ENCODE measurements at regions not wholly inside any gene's neighbourhood (a gene's known extent, or its start where the extent isn't known, plus 50 kb on each side); places are given as distances from the start of the nearest gene placed in this dataset.

DNA sequence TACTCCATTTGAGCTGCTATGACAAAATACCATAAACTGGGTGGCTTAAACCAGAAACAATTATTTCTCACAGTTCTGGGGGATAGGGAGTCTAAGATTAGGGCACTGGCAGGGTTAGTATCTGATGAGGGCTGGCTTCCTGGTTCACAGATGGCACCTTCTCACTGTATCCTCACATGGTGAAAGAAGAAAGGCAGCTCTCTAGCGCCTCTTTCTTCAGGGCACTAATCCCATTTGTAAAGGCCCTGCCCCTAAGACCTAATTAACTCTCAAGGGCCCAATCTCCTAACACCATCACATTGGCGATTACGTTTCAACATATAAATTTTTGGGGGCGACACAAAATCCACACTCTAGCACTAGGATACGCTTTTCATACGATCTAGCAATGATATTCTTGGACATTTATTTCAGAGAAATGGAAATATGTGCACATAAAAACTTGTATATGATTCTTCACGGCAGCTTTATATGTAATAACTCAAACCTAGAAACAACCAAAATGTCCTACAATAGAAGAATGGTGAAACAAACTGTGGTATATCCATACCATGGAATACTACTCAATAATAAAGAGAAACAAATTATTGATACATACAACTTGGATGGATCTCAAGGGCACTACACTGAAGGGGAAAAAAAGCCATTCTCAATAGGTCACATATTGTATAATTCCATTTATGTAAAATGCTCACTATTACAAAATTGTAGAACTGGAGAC lies 111.0 kb downstream of the BCL2L11 start:
- H3K9me3 Mint-ChIP-seq = peaks cover 20 to 26% of the 10 kb centered on the region in 2 experiments
- Histone ChIP-seq H2BK12ac (ENCODE audit: insufficient read length, low read depth, low read length) (no peak overlapping the region), H3K79me2 (ENCODE audit: insufficient read depth, low read length) (no peaks in the 10 kb centered on the region), H3K23me2 (ENCODE audit: insufficient read length, low read depth, low read length, poor library complexity, severe bottlenecking) (no peaks in the 10 kb centered on the region), H2BK20ac (ENCODE audit: low read depth, low read length, poor library complexity, severe bottlenecking) (no peak overlapping the region), H3K4ac (ENCODE audit: low read depth, low read length) (no peak overlapping the region), H4K20me1 (ENCODE audit: control insufficient read depth, insufficient read depth, insufficient read length) (no peaks in the 10 kb centered on the region), H2BK120ac (ENCODE audit: low read depth, low read length, poor library complexity, severe bottlenecking) (no peak overlapping the region), H3T11ph (ENCODE audit: low read length) (no peak overlapping the region), H3K9me3 (ENCODE audit: control insufficient read depth, low read depth, low read length) (no peaks in the 10 kb centered on the region), H2BK5ac (ENCODE audit: insufficient read length, low read length) (no peak overlapping the region), H2BK15ac (ENCODE audit: low read depth, low read length) (no peak overlapping the region), H3K9ac (ENCODE audit: extremely low read depth, insufficient read length, low read length) (no peak overlapping the region), H2AFZ (ENCODE audit: low read length) (no peak overlapping the region), H4K8ac (replicated peaks; ENCODE audit: insufficient read length, low read depth, low read length) (no peak overlapping the region), H2AK5ac (ENCODE audit: insufficient read length, low read length) (no peak overlapping the region), H3K27ac (ENCODE audit: insufficient read length, low read depth, low read length) (no peak overlapping the region), H3K56ac (ENCODE audit: insufficient read length, low read depth, low read length) (no peak overlapping the region), H3K23ac (ENCODE audit: insufficient read length, low read depth, low read length) (no peak overlapping the region), H3K4me2 (ENCODE audit: insufficient read depth, insufficient read length, low read length) (no peak overlapping the region), H3K27me3 (ENCODE audit: insufficient read depth, low read length) (no peaks in the 10 kb centered on the region), H3K18ac (ENCODE audit: insufficient read length, low read depth, low read length) (no peak overlapping the region), H3K4me1 (ENCODE audit: insufficient read depth, low read length) (peaks cover 3% of the 10 kb centered on the region; the same call in 1 of the 2 replicates), H3K79me1 (ENCODE audit: insufficient read depth, low read depth, low read length, poor library complexity, severe bottlenecking) (no peaks in the 10 kb centered on the region), H4K91ac (ENCODE audit: insufficient read length, low read depth, low read length) (no peak overlapping the region), H4K5ac (ENCODE audit: insufficient read length, low read depth, low read length) (no peak overlapping the region), H3K14ac (ENCODE audit: insufficient read depth, low read length) (no peak overlapping the region)
- H3K36me3 Mint-ChIP-seq (ENCODE audit: insufficient read depth in 1 of 3, low read depth in 3 of 3) = peaks cover 3 to 22% (median 4%) of the 10 kb centered on the region in 3 experiments; a peak in 6 of 7 replicates
- no peak for DNase-seq
- no peak overlapping the region for H3K4me3 Mint-ChIP-seq
- peaks cover 14% of the 10 kb centered on the region in 2 experiments for H3K4me1 Mint-ChIP-seq
- TF ChIP-seq, protein P1, sequence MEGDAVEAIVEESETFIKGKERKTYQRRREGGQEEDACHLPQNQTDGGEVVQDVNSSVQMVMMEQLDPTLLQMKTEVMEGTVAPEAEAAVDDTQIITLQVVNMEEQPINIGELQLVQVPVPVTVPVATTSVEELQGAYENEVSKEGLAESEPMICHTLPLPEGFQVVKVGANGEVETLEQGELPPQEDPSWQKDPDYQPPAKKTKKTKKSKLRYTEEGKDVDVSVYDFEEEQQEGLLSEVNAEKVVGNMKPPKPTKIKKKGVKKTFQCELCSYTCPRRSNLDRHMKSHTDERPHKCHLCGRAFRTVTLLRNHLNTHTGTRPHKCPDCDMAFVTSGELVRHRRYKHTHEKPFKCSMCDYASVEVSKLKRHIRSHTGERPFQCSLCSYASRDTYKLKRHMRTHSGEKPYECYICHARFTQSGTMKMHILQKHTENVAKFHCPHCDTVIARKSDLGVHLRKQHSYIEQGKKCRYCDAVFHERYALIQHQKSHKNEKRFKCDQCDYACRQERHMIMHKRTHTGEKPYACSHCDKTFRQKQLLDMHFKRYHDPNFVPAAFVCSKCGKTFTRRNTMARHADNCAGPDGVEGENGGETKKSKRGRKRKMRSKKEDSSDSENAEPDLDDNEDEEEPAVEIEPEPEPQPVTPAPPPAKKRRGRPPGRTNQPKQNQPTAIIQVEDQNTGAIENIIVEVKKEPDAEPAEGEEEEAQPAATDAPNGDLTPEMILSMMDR (conservative IDR thresholded peaks at IDR 0.05) = peak; percentile 21; the same call in 1 of the 3 replicates
- no peak overlapping the region for H3K27ac Mint-ChIP-seq
- H3K27me3 Mint-ChIP-seq (ENCODE audit: low read depth) = peaks cover 10% of the 10 kb centered on the region
- no CpG with 5 or more reads among the region's 7 CpGs for WGBS (ENCODE audit: extremely low coverage, insufficient read length, low lambda C conversion rate)

Measured in H9 (cell line).